ENCODE measurements at regions not wholly inside any gene's neighbourhood (a gene's known extent, or its start where the extent isn't known, plus 50 kb on each side); places are given as distances from the start of the nearest gene placed in this dataset.

GRCh38 chr12:43294916-43295315 is 257.1 kb downstream of the ADAMTS20 start:
- peak; percentile 34 for DNase-seq (ENCODE audit: low read depth)

- DNase-seq (ENCODE audit: low read depth), result no peak
These were observed 257.9 kb downstream of the ADAMTS20 start for GRCh38 chr12:43294147-43294546.

- no peak for DNase-seq (ENCODE audit: low read depth)
These were observed 258.6 kb downstream of the ADAMTS20 start for GRCh38 chr12:43293396-43293795.

GRCh38 chr12:43292699-43293098 is 259.3 kb downstream of the ADAMTS20 start:
- DNase-seq (ENCODE audit: low read depth), result no peak

- DNase-seq (ENCODE audit: low read depth), result peak; percentile 42
These were observed 260.5 kb downstream of the ADAMTS20 start for GRCh38 chr12:43291516-43291915.

- DNase-seq (ENCODE audit: low read depth), result no peak
These were observed 261.2 kb downstream of the ADAMTS20 start for GRCh38 chr12:43290836-43291235.

GRCh38 chr12:43289426-43289801 is 262.6 kb downstream of the ADAMTS20 start:
- no peak for DNase-seq (ENCODE audit: low read depth)

- DNase-seq (ENCODE audit: low read depth), result no peak
These were observed 263.2 kb downstream of the ADAMTS20 start for GRCh38 chr12:43288671-43289425.

- no peak for DNase-seq (ENCODE audit: low read depth)
These were observed 264.2 kb downstream of the ADAMTS20 start for GRCh38 chr12:43287706-43288383.

GRCh38 chr12:43286986-43287385 is 265.0 kb downstream of the ADAMTS20 start:
- DNase-seq (ENCODE audit: low read depth), result no peak

- peak; percentile 83 for DNase-seq (ENCODE audit: low read depth)
These were observed 266.8 kb downstream of the ADAMTS20 start for GRCh38 chr12:43285159-43285598.

GRCh38 chr12:43284486-43285158 is 267.4 kb downstream of the ADAMTS20 start:
- no peak for DNase-seq (ENCODE audit: low read depth)

- no peak for DNase-seq (ENCODE audit: low read depth)
These were observed 268.8 kb downstream of the ADAMTS20 start for GRCh38 chr12:43283206-43283605.

GRCh38 chr12:43282106-43282505 is 269.9 kb downstream of the ADAMTS20 start:
- DNase-seq (ENCODE audit: low read depth), result no peak

GRCh38 chr12:43281563-43281962 is 270.4 kb downstream of the ADAMTS20 start:
- DNase-seq (ENCODE audit: low read depth), result no peak

- DNase-seq (ENCODE audit: low read depth), result no peak
These were observed 273.5 kb downstream of the ADAMTS20 start for GRCh38 chr12:43278541-43278832.

GRCh38 chr12:43277651-43278540 is 274.1 kb downstream of the ADAMTS20 start:
- peak; percentile 43 for DNase-seq (ENCODE audit: low read depth)

- DNase-seq (ENCODE audit: low read depth), result no peak
These were observed 278.5 kb downstream of the ADAMTS20 start for GRCh38 chr12:43273467-43273866.

- DNase-seq (ENCODE audit: low read depth), result no peak
These were observed 280.3 kb downstream of the ADAMTS20 start for GRCh38 chr12:43271659-43272058.

GRCh38 chr12:43267818-43268217 is 284.2 kb downstream of the ADAMTS20 start:
- no peak for DNase-seq (ENCODE audit: low read depth)

GRCh38 chr12:43261701-43262100 is 290.3 kb downstream of the ADAMTS20 start:
- DNase-seq (ENCODE audit: low read depth), result no peak

- no peak for DNase-seq (ENCODE audit: low read depth)
These were observed 296.4 kb downstream of the ADAMTS20 start for GRCh38 chr12:43255522-43256111.
